ENCODE measurements at regions not wholly inside any gene's neighbourhood (a gene's known extent, or its start where the extent isn't known, plus 50 kb on each side); places are given as distances from the start of the nearest gene placed in this dataset.

DNA sequence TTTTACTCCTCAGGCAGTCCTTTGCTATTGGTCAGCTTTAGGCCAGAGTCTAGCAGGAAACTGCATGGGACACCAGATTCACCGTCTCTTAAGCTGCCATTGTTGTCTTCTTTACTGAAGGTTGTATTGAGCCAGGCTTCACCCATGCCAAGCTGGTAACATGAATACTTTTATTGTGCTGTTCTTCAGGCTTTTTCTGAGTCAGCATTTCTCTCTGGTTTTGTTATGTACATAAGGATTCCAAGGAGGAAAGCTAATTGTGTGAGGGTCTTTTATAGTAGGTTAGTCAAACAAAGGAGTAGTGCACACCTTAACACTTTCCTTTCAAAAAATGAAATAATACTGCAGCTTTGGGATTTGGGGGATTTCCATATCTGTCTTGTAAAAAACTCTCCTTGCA, 252.8 kb downstream of the JRKL start:
- Histone ChIP-seq H3K36me3 (ENCODE audit: control insufficient read depth, insufficient read depth, low read length) (no peaks in the 10 kb centered on the region), H3K4me3 (ENCODE audit: low read depth, low read length) (no peak overlapping the region), H3K27me3 (ENCODE audit: control insufficient read depth, insufficient read depth, low read length) (no peaks in the 10 kb centered on the region)
- no peak for DNase-seq (ENCODE audit: low read depth)
- TF ChIP-seq, protein P1, sequence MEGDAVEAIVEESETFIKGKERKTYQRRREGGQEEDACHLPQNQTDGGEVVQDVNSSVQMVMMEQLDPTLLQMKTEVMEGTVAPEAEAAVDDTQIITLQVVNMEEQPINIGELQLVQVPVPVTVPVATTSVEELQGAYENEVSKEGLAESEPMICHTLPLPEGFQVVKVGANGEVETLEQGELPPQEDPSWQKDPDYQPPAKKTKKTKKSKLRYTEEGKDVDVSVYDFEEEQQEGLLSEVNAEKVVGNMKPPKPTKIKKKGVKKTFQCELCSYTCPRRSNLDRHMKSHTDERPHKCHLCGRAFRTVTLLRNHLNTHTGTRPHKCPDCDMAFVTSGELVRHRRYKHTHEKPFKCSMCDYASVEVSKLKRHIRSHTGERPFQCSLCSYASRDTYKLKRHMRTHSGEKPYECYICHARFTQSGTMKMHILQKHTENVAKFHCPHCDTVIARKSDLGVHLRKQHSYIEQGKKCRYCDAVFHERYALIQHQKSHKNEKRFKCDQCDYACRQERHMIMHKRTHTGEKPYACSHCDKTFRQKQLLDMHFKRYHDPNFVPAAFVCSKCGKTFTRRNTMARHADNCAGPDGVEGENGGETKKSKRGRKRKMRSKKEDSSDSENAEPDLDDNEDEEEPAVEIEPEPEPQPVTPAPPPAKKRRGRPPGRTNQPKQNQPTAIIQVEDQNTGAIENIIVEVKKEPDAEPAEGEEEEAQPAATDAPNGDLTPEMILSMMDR (IDR thresholded peaks at IDR 0.05; ENCODE audit: insufficient read depth, low read length, poor library complexity, severe bottlenecking), result no peak

DNA sequence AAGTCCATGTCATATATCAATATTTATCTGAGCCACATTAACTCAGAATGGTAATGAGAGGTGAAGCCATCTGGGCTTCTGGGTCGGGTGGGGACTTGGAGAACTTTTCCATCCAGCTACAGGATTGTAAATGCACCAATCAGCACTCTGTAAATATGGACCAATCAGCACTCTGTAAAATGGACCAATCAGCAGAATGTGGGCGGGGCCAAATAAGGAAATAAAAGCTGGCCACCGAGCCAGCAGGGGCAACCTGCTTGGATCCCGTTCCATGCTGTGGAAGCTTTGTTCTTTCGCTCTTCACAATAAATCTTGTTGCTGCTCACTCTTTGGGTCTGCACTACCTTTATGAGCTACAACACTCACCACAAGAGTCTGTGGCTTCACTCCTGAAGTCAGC, 253.4 kb downstream of the JRKL start:
- no peaks in the 10 kb centered on the region for H3K27me3 ChIP-seq (ENCODE audit: control insufficient read depth, insufficient read depth, low read length)
- DNase-seq (ENCODE audit: low read depth), result no peak
- H3K36me3 ChIP-seq (ENCODE audit: control insufficient read depth, insufficient read depth, low read length), result no peaks in the 10 kb centered on the region
- TF ChIP-seq, protein P1 (IDR thresholded peaks at IDR 0.05; ENCODE audit: insufficient read depth, low read length, poor library complexity, severe bottlenecking), result no peak
- no peak overlapping the region for H3K4me3 ChIP-seq (ENCODE audit: low read depth, low read length)

DNA sequence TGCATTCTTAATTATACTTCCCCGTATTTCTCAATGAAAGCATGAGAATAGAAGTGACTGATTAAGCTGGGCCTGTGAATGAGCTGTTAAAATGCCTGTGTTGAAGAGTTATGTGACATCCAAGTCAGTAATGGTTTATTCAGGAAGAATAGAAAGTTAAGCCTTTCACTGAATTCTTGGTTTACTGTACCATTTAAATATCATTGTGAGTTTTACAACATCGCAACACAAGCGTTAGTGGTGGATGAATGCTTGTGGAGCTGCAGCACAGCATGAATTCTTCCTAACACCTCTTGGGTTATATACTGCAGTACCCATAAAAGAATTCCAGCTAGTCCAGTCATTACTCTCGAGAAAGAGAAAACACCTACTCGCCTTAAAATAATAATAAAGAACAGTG, 257.8 kb downstream of the JRKL start:
- Histone ChIP-seq H3K36me3 (ENCODE audit: control insufficient read depth, insufficient read depth, low read length) (no peaks in the 10 kb centered on the region), H3K27me3 (ENCODE audit: control insufficient read depth, insufficient read depth, low read length) (no peaks in the 10 kb centered on the region), H3K4me3 (ENCODE audit: low read depth, low read length) (no peak overlapping the region)
- no peak for DNase-seq (ENCODE audit: low read depth)
- TF ChIP-seq, protein P1 (IDR thresholded peaks at IDR 0.05; ENCODE audit: insufficient read depth, low read length, poor library complexity, severe bottlenecking), result no peak

DNA sequence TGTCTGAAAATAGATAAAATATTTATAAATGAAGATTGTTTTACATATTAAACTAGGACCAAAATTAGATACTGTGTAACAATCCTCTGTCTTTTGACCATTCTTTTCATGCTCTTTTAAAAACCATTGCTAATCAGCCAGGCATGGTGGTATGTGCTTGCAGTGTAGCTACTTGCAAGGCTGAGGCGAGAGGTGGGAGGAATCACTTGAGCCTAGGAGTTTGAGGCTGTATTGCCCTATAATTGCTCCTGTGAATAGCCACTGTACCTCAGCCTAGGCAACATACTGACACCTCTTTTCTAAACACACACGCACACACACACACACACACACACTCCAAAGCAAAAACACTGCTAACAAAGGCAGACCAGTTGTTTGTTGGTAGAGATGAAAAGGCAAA, 259.2 kb downstream of the JRKL start:
- no peaks in the 10 kb centered on the region for H3K36me3 ChIP-seq (ENCODE audit: control insufficient read depth, insufficient read depth, low read length)
- H3K4me3 ChIP-seq (ENCODE audit: low read depth, low read length), result no peak overlapping the region
- no peak for DNase-seq (ENCODE audit: low read depth)
- TF ChIP-seq, protein P1 (IDR thresholded peaks at IDR 0.05; ENCODE audit: insufficient read depth, low read length, poor library complexity, severe bottlenecking), result no peak
- no peaks in the 10 kb centered on the region for H3K27me3 ChIP-seq (ENCODE audit: control insufficient read depth, insufficient read depth, low read length)

DNA sequence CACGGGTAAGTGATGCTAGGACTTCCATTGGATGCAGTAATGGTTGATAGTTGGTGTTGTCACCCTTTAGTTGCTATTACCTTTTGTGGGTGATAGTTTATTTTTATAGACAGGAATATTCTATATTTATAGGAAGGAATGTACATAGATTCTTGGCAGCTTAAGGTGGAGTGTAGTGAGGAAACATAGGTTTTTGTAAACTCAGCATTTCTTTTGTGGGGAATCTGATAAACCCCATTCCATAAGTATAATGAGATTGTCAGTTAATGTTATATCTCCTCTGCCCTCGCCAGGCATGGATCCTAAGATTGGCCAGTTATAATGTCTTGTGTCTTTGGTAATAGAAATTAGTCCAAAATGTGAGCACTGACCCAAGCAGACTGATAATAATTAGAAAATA, 262.7 kb downstream of the JRKL start:
- DNase-seq (ENCODE audit: low read depth), result no peak
- TF ChIP-seq, protein P1 (IDR thresholded peaks at IDR 0.05; ENCODE audit: insufficient read depth, low read length, poor library complexity, severe bottlenecking), result no peak
- Histone ChIP-seq H3K4me3 (ENCODE audit: low read depth, low read length) (no peak overlapping the region), H3K36me3 (ENCODE audit: control insufficient read depth, insufficient read depth, low read length) (no peaks in the 10 kb centered on the region), H3K27me3 (ENCODE audit: control insufficient read depth, insufficient read depth, low read length) (no peaks in the 10 kb centered on the region)

DNA sequence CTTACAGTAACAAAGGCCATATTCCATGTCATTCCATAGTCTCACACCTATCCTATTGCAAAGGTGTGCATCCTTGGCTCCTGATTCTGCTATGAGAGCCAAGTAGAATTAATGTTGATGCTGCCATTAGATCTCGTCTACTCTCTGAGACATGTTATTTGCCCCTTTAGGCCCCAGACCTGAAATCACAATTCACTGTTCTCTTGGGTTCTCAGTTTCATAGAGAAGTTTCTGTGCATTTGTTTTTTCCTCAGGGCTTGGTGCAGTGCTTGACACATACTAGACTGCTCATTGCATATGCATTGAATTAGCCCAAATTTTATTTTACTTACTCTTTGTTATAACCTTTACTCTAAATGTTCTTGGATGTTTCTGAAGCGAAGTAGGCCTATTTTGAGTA, 265.7 kb downstream of the JRKL start:
- DNase-seq (ENCODE audit: low read depth), result no peak
- no peaks in the 10 kb centered on the region for H3K36me3 ChIP-seq (ENCODE audit: control insufficient read depth, insufficient read depth, low read length)
- TF ChIP-seq, protein P1 (IDR thresholded peaks at IDR 0.05; ENCODE audit: insufficient read depth, low read length, poor library complexity, severe bottlenecking), result no peak
- no peak overlapping the region for H3K4me3 ChIP-seq (ENCODE audit: low read depth, low read length)
- H3K27me3 ChIP-seq (ENCODE audit: control insufficient read depth, insufficient read depth, low read length), result no peaks in the 10 kb centered on the region
